H1 (cell line): ENCODE measurements at regions not wholly inside any gene's neighbourhood (a gene's known extent, or its start where the extent isn't known, plus 50 kb on each side); places are given as distances from the start of the nearest gene placed in this dataset.

ENCODE experiments used
- CTCF ChIA-PET: fragments of 300-600 bp; sonication (Branson Sonifier 250); formaldehyde crosslinking; loops from one replicate; lab custom pipeline; 2021; ENCODE audit not compliant: partially characterized antibody; lab: Charles Lee
- POLR2A ChIA-PET: fragments of 300-600 bp; sonication (Branson Sonifier 250); formaldehyde crosslinking; loops from one replicate; lab custom pipeline; 2021; ENCODE audit warnings: inconsistent platforms; ENCODE audit not compliant: partially characterized antibody; lab: Charles Lee
- DNase-seq, 2 experiments: peaks; one replicate each; pipeline versions ENCODE4 v3.0.0 to v3.0.0-alpha.2; 2010 to 2022; ENCODE audit warnings: low spot score in 2 of 2, low read depth in 1 of 2, mixed read lengths in 1 of 2
- FAIRE-seq: peaks from 2 replicates; lab custom pipeline; 2011; peaks lifted over from hg19 to GRCh38; lab: Jason Lieb, UNC
- H2AFZ ChIP-seq: 2 replicates; pipeline ENCODE4 v1.8.1; 2012; ENCODE audit warnings: low read length, inconsistent platforms
- H2AK5ac ChIP-seq: 2 replicates; pipeline ENCODE4 v1.6.1; 2013; ENCODE audit warnings: low read depth, low read length
- H2BK120ac ChIP-seq: replicated peaks from 2 replicates; pipeline ENCODE3; 2013; ENCODE audit warnings: low read depth, low read length, inconsistent platforms
- H2BK12ac ChIP-seq: 2 replicates; pipeline ENCODE4 v1.6.1; 2013; ENCODE audit warnings: low read depth, low read length
- H2BK15ac ChIP-seq: 2 replicates; pipeline ENCODE4 v1.6.1; 2013; ENCODE audit warnings: low read length
- H2BK20ac ChIP-seq: 2 replicates; pipeline ENCODE4 v1.6.1; 2013; ENCODE audit warnings: low read length
- H2BK5ac ChIP-seq: 2 replicates; pipeline ENCODE4 v1.6.1; 2013; ENCODE audit warnings: low read depth, low read length
- H3K14ac ChIP-seq: 2 replicates; pipeline ENCODE4 v1.6.1; 2013; ENCODE audit warnings: inconsistent platforms; ENCODE audit not compliant: insufficient read length
- H3K18ac ChIP-seq: 2 replicates; pipeline ENCODE4 v1.6.1; 2013; ENCODE audit warnings: low read length; ENCODE audit errors: extremely low read depth
- H3K23ac ChIP-seq: 2 replicates; pipeline ENCODE4 v1.6.1; 2013; ENCODE audit warnings: inconsistent platforms; ENCODE audit not compliant: insufficient read length
- H3K23me2 ChIP-seq: 2 replicates; pipeline ENCODE4 v1.6.1; 2013; ENCODE audit warnings: low read depth, low read length
- H3K27ac ChIP-seq: 2 replicates; pipeline ENCODE4 v1.6.1; 2011; ENCODE audit warnings: low read depth, low read length, inconsistent platforms
- H3K27me3 ChIP-seq, 4 experiments: replicated peaks in 1 of 4; 1 replicate in 1 of 4; 2 replicates in 3 of 4; pipeline versions ENCODE4 v1.6.1 to v1.8.1; 2011 to 2013; ENCODE audit warnings: low read length in 3 of 4, mild to moderate bottlenecking in 3 of 4, inconsistent platforms in 2 of 4, mixed read lengths in 2 of 4, moderate library complexity in 1 of 4; ENCODE audit not compliant: control insufficient read depth in 3 of 4, insufficient read depth in 3 of 4; ENCODE audit errors: extremely low read depth in 1 of 4
- H3K36me3 ChIP-seq, 4 experiments: 2 replicates each; pipeline versions ENCODE4 v1.6.1 to v1.8.1; 2011 to 2013; ENCODE audit warnings: mild to moderate bottlenecking in 4 of 4, low read length in 3 of 4, moderate library complexity in 2 of 4, control low read depth in 1 of 4, inconsistent platforms in 1 of 4; ENCODE audit not compliant: insufficient read depth in 4 of 4, control insufficient read depth in 2 of 4
- H3K4ac ChIP-seq: replicated peaks from 2 replicates; pipeline ENCODE3; 2013; ENCODE audit warnings: low read length, low read depth, mixed read lengths, inconsistent platforms; ENCODE audit not compliant: insufficient read length
- H3K4me1 ChIP-seq, 4 experiments: replicated peaks in 1 of 4; 1 replicate in 1 of 4; 2 replicates in 3 of 4; pipeline versions ENCODE4 v1.6.1 to v1.8.1; 2011 to 2013; ENCODE audit warnings: low read length in 3 of 4, inconsistent platforms in 2 of 4, mixed read lengths in 1 of 4; ENCODE audit not compliant: insufficient read depth in 4 of 4, control insufficient read depth in 3 of 4
- H3K4me2 ChIP-seq, 2 experiments: 2 replicates each; pipeline versions ENCODE4 v1.6.1 to v1.8.1; 2011 to 2013; ENCODE audit warnings: low read depth in 2 of 2, low read length in 2 of 2, control low read depth in 1 of 2, inconsistent platforms in 1 of 2, mild to moderate bottlenecking in 1 of 2; ENCODE audit not compliant: insufficient read depth in 1 of 2
- H3K4me3 ChIP-seq, 4 experiments: fragments of 200-600, 300-600 bp in 1 of 4; sonication (generic), shearing (Covaris generic), sonication (Bioruptor Twin) in 1 of 4; 2 replicates each; pipeline versions ENCODE4 v1.5.1 to v1.8.1; 2011 to 2016; ENCODE audit warnings: low read length in 4 of 4, low read depth in 3 of 4, control low read depth in 2 of 4, inconsistent platforms in 2 of 4, mild to moderate bottlenecking in 2 of 4, mixed read lengths in 1 of 4, moderate library complexity in 1 of 4; ENCODE audit not compliant: insufficient read depth in 2 of 4; ENCODE audit errors: extremely low read depth in 1 of 4
- H3K56ac ChIP-seq: replicated peaks from 2 replicates; pipeline ENCODE3; 2013; ENCODE audit warnings: low read depth, mild to moderate bottlenecking, mixed read lengths, low read length, inconsistent platforms; ENCODE audit not compliant: insufficient read length
- H3K79me1 ChIP-seq: 2 replicates; pipeline ENCODE4 v1.6.1; 2013; ENCODE audit warnings: low read depth, low read length, control low read depth
- H3K79me2 ChIP-seq, 2 experiments: 2 replicates each; pipeline versions ENCODE4 v1.6.1 to v1.8.1; 2012 to 2013; ENCODE audit warnings: low read length in 2 of 2, mild to moderate bottlenecking in 2 of 2, inconsistent platforms in 1 of 2; ENCODE audit not compliant: insufficient read depth in 2 of 2, control insufficient read depth in 1 of 2
- H3K9ac ChIP-seq, 4 experiments: replicated peaks in 1 of 4; 1 replicate in 1 of 4; 2 replicates in 3 of 4; pipeline versions ENCODE4 v1.6.1 to v1.8.1; 2011 to 2013; ENCODE audit warnings: low read depth in 3 of 4, low read length in 3 of 4, control low read depth in 2 of 4, mild to moderate bottlenecking in 2 of 4, moderate library complexity in 2 of 4, inconsistent platforms in 1 of 4; ENCODE audit errors: extremely low read depth in 1 of 4
- H3K9me3 ChIP-seq, 2 experiments: 2 replicates each; pipeline versions ENCODE4 v1.6.1 to v1.8.1; 2012 to 2013; ENCODE audit warnings: mild to moderate bottlenecking in 2 of 2, moderate library complexity in 2 of 2, control low read depth in 1 of 2, inconsistent platforms in 1 of 2, low read depth in 1 of 2, low read length in 1 of 2, mixed read lengths in 1 of 2; ENCODE audit not compliant: insufficient read depth in 2 of 2
- H4K20me1 ChIP-seq, 2 experiments: replicated peaks in 1 of 2; 2 replicates each; pipeline versions ENCODE3 to v1.8.1; 2011 to 2013; ENCODE audit warnings: inconsistent platforms in 2 of 2, low read length in 2 of 2, mild to moderate bottlenecking in 1 of 2; ENCODE audit not compliant: insufficient read depth in 2 of 2, control insufficient read depth in 1 of 2
- H4K5ac ChIP-seq: 2 replicates; pipeline ENCODE4 v1.6.1; 2013; ENCODE audit warnings: low read length, low read depth, mixed read lengths, inconsistent platforms; ENCODE audit not compliant: insufficient read length
- H4K8ac ChIP-seq: 2 replicates; pipeline ENCODE4 v1.8.0; 2013; ENCODE audit warnings: mild to moderate bottlenecking, moderate library complexity, low read length, inconsistent platforms; ENCODE audit not compliant: insufficient read depth; ENCODE audit errors: extremely low read depth
- H4K91ac ChIP-seq: replicated peaks from 2 replicates; pipeline ENCODE3; 2013; ENCODE audit warnings: low read length, mixed read lengths, inconsistent platforms; ENCODE audit not compliant: insufficient read length
- EZH2 ChIP-seq: fragments of 200-600 bp; sonication (generic); IDR thresholded peaks from 2 replicates; pipeline ENCODE4 v1.7.1; 2012; ENCODE audit warnings: low read depth, mild to moderate bottlenecking, moderate library complexity, low read length, inconsistent platforms; ENCODE audit not compliant: severe bottlenecking
- WGBS, 2 experiments: shearing (Covaris generic) in 1 of 2; methylation state at CpG; one replicate each; pipeline versions ENCODE4 v1.1.6 to v1.1.7; 2013 to 2015; ENCODE audit warnings: low lambda C conversion rate in 2 of 2, mixed read lengths in 2 of 2, inconsistent platforms in 1 of 2, low coverage in 1 of 2, missing lambda C conversion rate in 1 of 2; ENCODE audit not compliant: insufficient replicate concordance in 2 of 2, insufficient coverage in 1 of 2, insufficient read length in 1 of 2; ENCODE audit errors: extremely low coverage in 1 of 2, missing lambda C conversion rate in 1 of 2; 5-methylcytosine and 5-hydroxymethylcytosine counted together

- WGBS, 2 experiments, result 85% methylated on average over 5 of the region's 5 CpGs; no CpG with 5 or more reads in 1 of the 2 experiments
- POLR2A ChIA-PET, result no interaction called here
- no peak overlapping the region for H4K5ac ChIP-seq
These were observed 292.2 kb downstream of the RRAGC start for GRCh38 chr1:38567401-38567800.

More at GRCh38 chr1:38567401-38567800, 292.2 kb downstream of the RRAGC start:
- Histone ChIP-seq H3K23me2 (no peaks in the 10 kb centered on the region), H4K20me1 (no peaks in the 10 kb centered on the region), H2BK20ac (no peak overlapping the region), H3K18ac (no peak overlapping the region), H3K14ac (no peak overlapping the region), H3K79me1 (no peaks in the 10 kb centered on the region), H3K36me3 (no peaks in the 10 kb centered on the region), H2AFZ (no peak overlapping the region), H3K4me2 (no peak overlapping the region), H2BK12ac (no peak overlapping the region), H4K91ac (no peak overlapping the region), H2AK5ac (no peak overlapping the region), H3K9ac (no peak overlapping the region), H3K9me3 (no peaks in the 10 kb centered on the region), H3K4me1 (no peaks in the 10 kb centered on the region), H2BK5ac (no peak overlapping the region), H2BK15ac (no peak overlapping the region), H2BK120ac (no peak overlapping the region), H3K23ac (no peak overlapping the region), H3K27ac (no peak overlapping the region), H3K56ac (no peak overlapping the region), H3K79me2 (no peaks in the 10 kb centered on the region), H4K8ac (no peak overlapping the region), H3K4ac (no peak overlapping the region), H3K4me3 (no peak overlapping the region), H3K27me3 (no peaks in the 10 kb centered on the region)
- CTCF ChIA-PET, result interaction anchor here (0.7 to 2.0 kb wide), 3 partner anchors 18 to 252 kb away, joined by 3 to 11 read pairs (median 4); no protein-coding TSS in a partner anchor
- DNase-seq (no peak), FAIRE-seq (no peak)
- TF ChIP-seq EZH2, result no peak
